NOMO-1 (cell line): ENCODE measurements at regions not wholly inside any gene's neighbourhood (a gene's known extent, or its start where the extent isn't known, plus 50 kb on each side); places are given as distances from the start of the nearest gene placed in this dataset.

Experiments
- DNase-seq, 2 experiments: peaks; one replicate each; lab custom pipeline; 2025; ENCODE audit not compliant: unreplicated experiment in 2 of 2; lab: John Stamatoyannopoulos, UW

- DNase-seq = no peak
Measured at GRCh38 chr1:69492286-69492685, 75.4 kb upstream of the LRRC7 start.

DNA sequence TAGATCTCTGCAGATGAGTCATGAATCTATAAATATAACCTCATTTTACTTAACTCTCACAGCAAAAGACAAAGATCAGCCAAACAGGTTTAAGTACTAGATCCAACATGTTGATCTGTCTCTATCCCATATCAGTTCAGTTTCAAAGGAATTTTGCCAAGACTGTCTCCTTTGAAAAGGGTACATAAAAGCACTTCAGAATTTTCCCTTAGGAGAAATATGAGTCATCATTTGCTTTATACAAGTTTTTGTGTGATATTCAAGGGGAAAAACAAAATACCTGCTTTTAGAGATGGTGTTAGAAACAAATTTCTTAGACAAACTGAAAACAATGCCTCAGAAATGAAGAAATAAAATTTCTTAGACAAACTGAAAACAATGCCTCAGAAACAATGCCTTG lies 73.5 kb upstream of the LRRC7 start:
- DNase-seq = no peak

DNA sequence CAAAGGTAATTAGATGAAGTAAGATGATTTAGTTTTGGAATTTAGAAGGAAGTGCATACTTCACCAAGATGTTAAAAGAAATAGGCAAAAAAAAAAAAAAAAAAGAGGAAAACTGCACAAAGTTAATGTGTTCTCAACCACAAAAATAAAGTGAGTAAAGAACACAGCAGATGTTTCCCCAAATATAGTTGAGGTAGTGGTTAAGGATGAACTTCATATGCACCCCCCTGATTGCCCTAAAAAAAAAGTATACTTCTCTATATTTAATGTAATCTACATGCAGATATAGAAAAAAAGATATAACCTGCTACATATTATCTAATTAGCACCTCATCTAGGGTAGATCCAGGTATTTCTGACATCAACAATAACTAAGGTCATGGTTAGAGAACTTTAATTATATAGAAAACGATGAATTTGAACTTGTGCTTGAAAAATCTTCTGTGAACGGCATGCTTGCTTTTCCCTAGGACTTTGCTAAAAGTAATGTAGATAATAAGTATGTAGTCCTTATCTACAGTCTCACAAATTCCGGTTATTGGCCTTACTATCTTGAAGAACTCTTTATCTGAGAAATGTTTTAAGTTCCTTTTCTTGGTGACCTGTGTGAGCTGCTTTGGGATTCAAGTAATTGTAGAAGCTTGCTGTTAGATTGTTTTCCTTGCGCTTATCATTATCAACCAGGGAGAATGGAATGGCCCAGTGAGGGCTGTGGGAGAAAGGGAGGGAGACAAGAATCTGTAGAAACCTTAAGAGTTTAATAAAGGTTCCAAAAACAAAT lies 70.1 kb upstream of the LRRC7 start:
- no peak for DNase-seq

GRCh38 chr1:69498711-69499110 lies 69.0 kb upstream of the LRRC7 start:
- no peak for DNase-seq

DNA sequence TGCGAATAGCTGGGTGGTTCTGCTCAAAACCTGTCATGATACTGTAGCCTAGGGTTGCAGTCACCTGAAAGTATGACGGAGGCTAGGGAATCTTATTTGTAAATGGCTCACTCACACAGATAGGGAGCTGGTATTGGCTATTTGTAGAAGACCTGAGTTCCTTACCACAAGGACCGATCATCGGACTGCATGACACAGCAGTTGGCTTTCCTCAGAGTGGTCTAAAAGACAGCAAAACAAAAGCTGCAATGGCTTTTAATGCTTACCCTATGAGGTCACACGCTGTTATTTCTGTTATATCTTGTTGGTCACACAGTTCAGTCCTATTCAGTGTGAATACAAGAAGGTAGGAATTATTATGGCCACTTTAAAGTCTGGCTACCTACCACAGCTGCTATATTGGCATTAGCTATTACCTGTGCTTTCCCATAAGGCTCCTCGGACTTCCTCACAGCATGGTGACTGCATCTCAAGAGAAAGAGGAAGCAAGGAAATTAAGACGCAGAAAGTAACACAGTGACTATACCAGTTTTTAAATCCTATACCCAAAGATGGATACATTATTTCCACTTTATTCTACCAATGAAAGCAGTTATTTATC lies 68.4 kb upstream of the LRRC7 start:
- no peak for DNase-seq

DNA sequence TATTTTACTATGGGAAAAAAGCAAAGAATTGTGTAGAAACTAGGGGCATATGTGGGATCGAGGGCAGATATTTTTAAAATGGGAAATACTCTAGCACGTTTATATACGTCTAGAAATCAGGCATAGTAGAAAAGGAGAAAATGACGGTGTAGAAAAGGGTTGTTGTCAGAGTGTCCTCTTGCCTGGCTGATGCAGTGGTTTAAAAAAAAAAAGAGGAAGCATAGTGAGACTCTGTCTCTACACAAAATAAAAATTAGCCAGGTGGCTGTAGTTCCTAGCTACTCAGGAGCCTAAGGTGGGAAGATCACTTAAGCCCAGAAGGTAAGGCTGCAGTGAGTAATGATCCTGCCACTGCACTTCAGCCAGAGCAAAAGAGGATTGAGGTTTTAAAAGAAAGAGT lies 64.7 kb upstream of the LRRC7 start:
- DNase-seq = no peak

DNA sequence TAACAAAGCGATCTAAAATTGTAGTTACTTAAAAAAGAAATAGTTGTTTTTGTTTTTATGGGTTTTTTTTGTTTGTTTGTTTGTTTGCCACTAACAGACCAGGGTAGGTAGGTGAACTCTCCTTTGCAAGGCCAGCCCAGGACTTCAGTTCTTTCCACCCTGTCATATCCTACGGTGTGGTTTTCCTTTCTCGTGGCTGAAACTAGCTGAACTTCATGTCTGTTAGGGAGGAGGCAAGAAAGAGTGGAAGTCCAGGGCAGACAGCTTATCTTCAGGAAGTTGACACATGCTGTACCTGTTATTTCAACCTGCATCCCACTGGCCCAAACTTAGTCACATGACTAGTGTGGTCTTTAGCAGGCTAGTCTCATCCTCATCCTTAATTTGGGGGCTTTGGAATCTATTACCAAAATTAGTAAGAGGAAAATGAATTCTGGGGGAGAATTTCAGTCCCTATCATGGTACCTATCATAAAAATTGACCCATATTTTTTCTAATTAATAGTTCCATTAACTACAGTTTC lies 62.9 kb upstream of the LRRC7 start:
- DNase-seq = no peak

GRCh38 chr1:69506311-69506710 lies 61.4 kb upstream of the LRRC7 start:
- DNase-seq = no peak

- no peak for DNase-seq
Measured at GRCh38 chr1:69506721-69507120, 61.0 kb upstream of the LRRC7 start.

GRCh38 chr1:69510026-69510425 lies 57.7 kb upstream of the LRRC7 start:
- DNase-seq = no peak

GRCh38 chr1:69511426-69512192 lies 56.1 kb upstream of the LRRC7 start:
- DNase-seq = no peak

DNA sequence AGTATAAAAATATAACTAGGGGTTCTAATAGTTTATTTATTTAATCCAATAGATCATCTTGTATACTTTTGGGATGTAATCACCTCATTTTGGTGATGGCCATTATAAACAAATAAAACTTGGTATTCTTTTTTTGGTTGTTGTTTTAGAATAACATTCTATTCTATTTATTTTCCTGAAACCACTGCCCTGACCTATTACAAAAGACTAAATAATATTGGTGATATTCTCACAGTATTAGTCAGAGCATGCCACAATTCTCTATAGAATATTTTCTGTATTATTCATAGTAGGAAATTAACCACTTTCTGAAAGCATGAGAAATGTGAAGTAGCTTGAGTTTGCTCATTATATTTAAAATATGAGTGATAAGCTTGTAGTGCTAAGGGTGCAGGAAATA lies 54.1 kb upstream of the LRRC7 start:
- no peak for DNase-seq
